GM12892 (cell line): ENCODE measurements at regions not wholly inside any gene's neighbourhood (a gene's known extent, or its start where the extent isn't known, plus 50 kb on each side); places are given as distances from the start of the nearest gene placed in this dataset.

ENCODE experiments used
- POLR2A ChIP-seq: IDR thresholded peaks from 2 replicates; pipeline ENCODE4 v1.6.1; 2011; ENCODE audit warnings: low read depth, low read length, control low read depth
- POLR2AphosphoS5 ChIP-seq: IDR thresholded peaks from 2 replicates; pipeline ENCODE4 v1.6.1; 2011; ENCODE audit warnings: low read depth, low read length, control low read depth
- TAF1 ChIP-seq: IDR thresholded peaks from 2 replicates; pipeline ENCODE4 v1.6.1; 2011; ENCODE audit warnings: low read depth, mild to moderate bottlenecking, control low read depth, low read length, borderline replicate concordance

DNA sequence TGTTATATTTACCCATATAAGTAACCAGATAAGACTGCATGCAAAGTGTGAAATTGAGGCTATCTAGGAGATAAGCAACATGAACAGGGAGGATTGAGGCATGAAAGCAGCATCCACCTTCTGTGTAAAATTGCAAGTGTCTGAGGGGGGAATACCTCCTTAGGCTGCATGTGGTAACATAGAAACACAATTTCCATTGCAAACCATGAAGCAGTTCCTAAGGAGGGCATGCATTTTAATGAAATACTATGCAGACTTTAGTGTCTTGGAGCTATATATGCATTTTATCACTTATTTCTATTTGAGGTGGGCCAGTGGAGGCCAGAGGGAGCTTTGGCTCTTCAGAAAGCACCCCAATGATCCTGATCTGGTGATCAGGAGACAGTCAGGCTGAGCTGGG lies 160.2 kb downstream of the C11orf91 start:
- TF ChIP-seq POLR2AphosphoS5 (no peak), POLR2A (no peak), TAF1 (no peak)
